ENCODE measurements at regions not wholly inside any gene's neighbourhood (a gene's known extent, or its start where the extent isn't known, plus 50 kb on each side); places are given as distances from the start of the nearest gene placed in this dataset.

- no peak for DNase-seq (ENCODE audit: low spot score)
- no peak for TF ChIP-seq CTCF (IDR thresholded peaks at IDR 0.05; ENCODE audit: extremely low read depth, insufficient read depth, missing control alignments)
- in situ Hi-C loops (cut with MboI; ENCODE audit: low pct_unique_long_range_greater_than_20kb, low sequenced_read_pairs, unreplicated experiment) = no loop called here
These were observed 456.9 kb downstream of the DYNC2H1 start for GRCh38 chr11:103566116-103566515.

GRCh38 chr11:103581760-103582159 lies 454.7 kb upstream of the DDI1 start:
- no peak for DNase-seq (ENCODE audit: low spot score)
- TF ChIP-seq CTCF (IDR thresholded peaks at IDR 0.05; ENCODE audit: extremely low read depth, insufficient read depth, missing control alignments) = no peak
- in situ Hi-C loops (cut with MboI; ENCODE audit: low pct_unique_long_range_greater_than_20kb, low sequenced_read_pairs, unreplicated experiment) = no loop called here

- DNase-seq (ENCODE audit: low spot score) = no peak
- in situ Hi-C loops (cut with MboI; ENCODE audit: low pct_unique_long_range_greater_than_20kb, low sequenced_read_pairs, unreplicated experiment) = no loop called here
- TF ChIP-seq CTCF (IDR thresholded peaks at IDR 0.05; ENCODE audit: extremely low read depth, insufficient read depth, missing control alignments) = no peak
These were observed 454.0 kb upstream of the DDI1 start for GRCh38 chr11:103582351-103582909.

- DNase-seq (ENCODE audit: low spot score) = no peak
- no peak for TF ChIP-seq CTCF (IDR thresholded peaks at IDR 0.05; ENCODE audit: extremely low read depth, insufficient read depth, missing control alignments)
- in situ Hi-C loops (cut with MboI; ENCODE audit: low pct_unique_long_range_greater_than_20kb, low sequenced_read_pairs, unreplicated experiment) = no loop called here
These were observed 452.4 kb upstream of the DDI1 start for GRCh38 chr11:103584021-103584420.

- DNase-seq (ENCODE audit: low spot score) = no peak
- in situ Hi-C loops (cut with MboI; ENCODE audit: low pct_unique_long_range_greater_than_20kb, low sequenced_read_pairs, unreplicated experiment) = no loop called here
- no peak for TF ChIP-seq CTCF (IDR thresholded peaks at IDR 0.05; ENCODE audit: extremely low read depth, insufficient read depth, missing control alignments)
These were observed 451.7 kb upstream of the DDI1 start for GRCh38 chr11:103584720-103585119.

GRCh38 chr11:103585401-103585800 lies 451.0 kb upstream of the DDI1 start:
- TF ChIP-seq CTCF (IDR thresholded peaks at IDR 0.05; ENCODE audit: extremely low read depth, insufficient read depth, missing control alignments) = no peak
- no peak for DNase-seq (ENCODE audit: low spot score)
- in situ Hi-C loops (cut with MboI; ENCODE audit: low pct_unique_long_range_greater_than_20kb, low sequenced_read_pairs, unreplicated experiment) = no loop called here

- in situ Hi-C loops (cut with MboI; ENCODE audit: low pct_unique_long_range_greater_than_20kb, low sequenced_read_pairs, unreplicated experiment) = no loop called here
These were observed 450.5 kb upstream of the DDI1 start for GRCh38 chr11:103585911-103586310.

More at GRCh38 chr11:103585911-103586310, 450.5 kb upstream of the DDI1 start:
- TF ChIP-seq CTCF (IDR thresholded peaks at IDR 0.05; ENCODE audit: extremely low read depth, insufficient read depth, missing control alignments) = no peak
- DNase-seq (ENCODE audit: low spot score) = no peak
